Liver (tissue), 3 donors: ENCODE measurements at regions not wholly inside any gene's neighbourhood (a gene's known extent, or its start where the extent isn't known, plus 50 kb on each side); places are given as distances from the start of the nearest gene placed in this dataset.

ENCODE experiments used
- ATF3 ChIP-seq: IDR thresholded peaks from 2 replicates; pipeline ENCODE4 v1.6.1; 2016; ENCODE audit warnings: antibody characterized with exemption
- EGR1 ChIP-seq, 2 donors: IDR thresholded peaks; 2 replicates each; pipeline ENCODE4 v1.6.1; 2016 to 2018; ENCODE audit warnings: antibody characterized with exemption in 2 of 2, low read depth in 2 of 2
- HNF4A ChIP-seq, 2 donors: conservative IDR thresholded peaks; 2 replicates each; pipeline ENCODE4 v1.6.1; 2016; ENCODE audit warnings: antibody characterized with exemption in 2 of 2, mild to moderate bottlenecking in 2 of 2
- MAX ChIP-seq: IDR thresholded peaks from 2 replicates; pipeline ENCODE4 v1.6.1; 2016; ENCODE audit warnings: antibody characterized with exemption
- RAD21 ChIP-seq, 2 donors: IDR thresholded peaks; 2 replicates each; pipeline ENCODE4 v1.6.1; 2016; ENCODE audit warnings: antibody characterized with exemption in 2 of 2, mild to moderate bottlenecking in 2 of 2
- REST ChIP-seq: IDR thresholded peaks from 2 replicates; pipeline ENCODE4 v1.6.1; 2016; ENCODE audit warnings: antibody characterized with exemption, mild to moderate bottlenecking
- RXRA ChIP-seq, 2 donors: IDR thresholded peaks; 2 replicates each; pipeline ENCODE4 v1.6.1; 2017 to 2018; ENCODE audit warnings: antibody characterized with exemption in 2 of 2, mild to moderate bottlenecking in 1 of 2
- SP1 ChIP-seq: IDR thresholded peaks from 2 replicates; pipeline ENCODE4 v1.6.1; 2018; ENCODE audit warnings: antibody characterized with exemption, mild to moderate bottlenecking
- TAF1 ChIP-seq: conservative IDR thresholded peaks from 2 replicates; pipeline ENCODE4 v1.6.1; 2016; ENCODE audit warnings: antibody characterized with exemption, mild to moderate bottlenecking
- YY1 ChIP-seq: IDR thresholded peaks from 2 replicates; pipeline ENCODE4 v1.6.1; 2016; ENCODE audit warnings: antibody characterized with exemption, mild to moderate bottlenecking
- TF ChIP-seq, protein P1 (sequence below): fragments of 150-350 bp; IDR thresholded peaks from 2 replicates; pipeline ENCODE4 v1.5.1; 2017; ENCODE audit warnings: improper control_type of control experiment, low read depth, low read length; ENCODE audit not compliant: missing input control
- TF ChIP-seq, protein P2 (sequence below): IDR thresholded peaks from 2 replicates; pipeline ENCODE4 v1.6.1; 2016; ENCODE audit warnings: antibody characterized with exemption
- donor health status: healthy.
- donor health status: healthy.

DNA sequence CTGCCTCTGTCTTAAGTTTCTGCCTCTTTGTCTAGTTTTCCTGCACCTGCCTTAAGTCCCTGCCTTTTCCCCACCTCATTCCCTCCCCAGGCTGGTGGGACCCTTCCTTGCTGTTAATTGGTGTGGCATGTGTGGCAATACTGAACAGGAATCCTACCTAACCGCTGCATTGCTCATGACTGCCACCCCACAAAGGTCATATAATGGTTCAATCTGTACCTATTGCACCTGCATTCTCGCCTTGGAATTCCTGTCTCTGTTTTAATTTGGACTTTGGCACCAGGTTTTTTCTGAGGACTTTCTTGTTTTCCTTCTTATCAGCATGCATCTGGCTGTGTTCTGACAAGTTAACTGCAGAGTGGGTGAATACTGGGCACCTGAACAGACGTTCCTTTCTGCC is 966.2 kb upstream of the TMEM132C start:
- TF ChIP-seq, protein P1, sequence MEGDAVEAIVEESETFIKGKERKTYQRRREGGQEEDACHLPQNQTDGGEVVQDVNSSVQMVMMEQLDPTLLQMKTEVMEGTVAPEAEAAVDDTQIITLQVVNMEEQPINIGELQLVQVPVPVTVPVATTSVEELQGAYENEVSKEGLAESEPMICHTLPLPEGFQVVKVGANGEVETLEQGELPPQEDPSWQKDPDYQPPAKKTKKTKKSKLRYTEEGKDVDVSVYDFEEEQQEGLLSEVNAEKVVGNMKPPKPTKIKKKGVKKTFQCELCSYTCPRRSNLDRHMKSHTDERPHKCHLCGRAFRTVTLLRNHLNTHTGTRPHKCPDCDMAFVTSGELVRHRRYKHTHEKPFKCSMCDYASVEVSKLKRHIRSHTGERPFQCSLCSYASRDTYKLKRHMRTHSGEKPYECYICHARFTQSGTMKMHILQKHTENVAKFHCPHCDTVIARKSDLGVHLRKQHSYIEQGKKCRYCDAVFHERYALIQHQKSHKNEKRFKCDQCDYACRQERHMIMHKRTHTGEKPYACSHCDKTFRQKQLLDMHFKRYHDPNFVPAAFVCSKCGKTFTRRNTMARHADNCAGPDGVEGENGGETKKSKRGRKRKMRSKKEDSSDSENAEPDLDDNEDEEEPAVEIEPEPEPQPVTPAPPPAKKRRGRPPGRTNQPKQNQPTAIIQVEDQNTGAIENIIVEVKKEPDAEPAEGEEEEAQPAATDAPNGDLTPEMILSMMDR, result no peak
- no peak for TF ChIP-seq SP1
- TF ChIP-seq, protein P2, sequence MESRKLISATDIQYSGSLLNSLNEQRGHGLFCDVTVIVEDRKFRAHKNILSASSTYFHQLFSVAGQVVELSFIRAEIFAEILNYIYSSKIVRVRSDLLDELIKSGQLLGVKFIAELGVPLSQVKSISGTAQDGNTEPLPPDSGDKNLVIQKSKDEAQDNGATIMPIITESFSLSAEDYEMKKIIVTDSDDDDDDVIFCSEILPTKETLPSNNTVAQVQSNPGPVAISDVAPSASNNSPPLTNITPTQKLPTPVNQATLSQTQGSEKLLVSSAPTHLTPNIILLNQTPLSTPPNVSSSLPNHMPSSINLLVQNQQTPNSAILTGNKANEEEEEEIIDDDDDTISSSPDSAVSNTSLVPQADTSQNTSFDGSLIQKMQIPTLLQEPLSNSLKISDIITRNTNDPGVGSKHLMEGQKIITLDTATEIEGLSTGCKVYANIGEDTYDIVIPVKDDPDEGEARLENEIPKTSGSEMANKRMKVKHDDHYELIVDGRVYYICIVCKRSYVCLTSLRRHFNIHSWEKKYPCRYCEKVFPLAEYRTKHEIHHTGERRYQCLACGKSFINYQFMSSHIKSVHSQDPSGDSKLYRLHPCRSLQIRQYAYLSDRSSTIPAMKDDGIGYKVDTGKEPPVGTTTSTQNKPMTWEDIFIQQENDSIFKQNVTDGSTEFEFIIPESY, result no peak
- no peak for TF ChIP-seq ATF3
- no peak for TF ChIP-seq REST
- TF ChIP-seq RAD21 (IDR thresholded peaks at IDR 0.05), result no peak
- TF ChIP-seq HNF4A (conservative IDR thresholded peaks at IDR 0.05), result no peak
- no peak for TF ChIP-seq EGR1 (IDR thresholded peaks at IDR 0.05; ENCODE audit: low read depth in 2 of 2)
- no peak for TF ChIP-seq RXRA (IDR thresholded peaks at IDR 0.05)
- no peak for TF ChIP-seq YY1
- no peak for TF ChIP-seq MAX
- no peak for TF ChIP-seq TAF1
